T-cell (primary cell): ENCODE measurements at regions not wholly inside any gene's neighbourhood (a gene's known extent, or its start where the extent isn't known, plus 50 kb on each side); places are given as distances from the start of the nearest gene placed in this dataset.

Experiments
- ATAC-seq, 4 experiments: fragments of 200-7000 bp in 3 of 4; fragments of 150-1000 bp in 1 of 4; cut with Tn5 transposase; replicated peaks in 1 of 4; 1 replicate in 3 of 4; 2 replicates in 1 of 4; pipeline ENCODE4 v1.10.0; 2021; ENCODE audit warnings: moderate library complexity in 3 of 4, mild to moderate bottlenecking in 2 of 4, moderate number of reproducible peaks in 1 of 4
- CTCF ChIA-PET, 2 donors: fragments of 300-600 bp; sonication (Branson Sonifier 250); formaldehyde crosslinking; loops; one replicate each; lab custom pipeline; 2022; ENCODE audit warnings: antibody characterized with exemption in 2 of 2; lab: Charles Lee
- POLR2A ChIA-PET, 2 donors: fragments of 300-600 bp; sonication (Branson Sonifier 250); formaldehyde crosslinking; loops; one replicate each; lab custom pipeline; 2022; ENCODE audit warnings: antibody characterized with exemption in 2 of 2; lab: Charles Lee
- DNase-seq, 35 experiments: peaks; one replicate each; pipeline versions ENCODE4 v3.0.0 to v3.0.0-alpha.2; 2013 to 2023
- H3K27ac ChIP-seq: one replicate; pipeline ENCODE4 v1.5.1; 2013; ENCODE audit warnings: low read length
- H3K27me3 ChIP-seq, 2 experiments: replicated peaks in 1 of 2; 1 replicate in 1 of 2; 2 replicates in 1 of 2; pipeline versions ENCODE4 v1.6.1 to v1.7.0; 2013; ENCODE audit warnings: low read length in 1 of 2, mixed read lengths in 1 of 2; ENCODE audit not compliant: control insufficient read depth in 2 of 2, insufficient read depth in 2 of 2; ENCODE audit errors: extremely low read depth in 1 of 2
- H3K36me3 ChIP-seq, 2 donors: 1 replicate in 1 of 2; 2 replicates in 1 of 2; pipeline versions ENCODE4 v1.6.1 to v1.7.0; 2013; ENCODE audit warnings: low read length in 1 of 2; ENCODE audit not compliant: control insufficient read depth in 2 of 2, insufficient read depth in 1 of 2; ENCODE audit errors: extremely low read depth in 1 of 2
- H3K4me1 ChIP-seq, 2 experiments: 1 replicate in 1 of 2; 2 replicates in 1 of 2; pipeline versions ENCODE4 v1.6.1 to v1.7.0; 2013; ENCODE audit warnings: low read length in 2 of 2, mixed read lengths in 1 of 2; ENCODE audit not compliant: insufficient read depth in 2 of 2, control insufficient read depth in 1 of 2; ENCODE audit errors: extremely low read depth in 1 of 2
- H3K4me3 ChIP-seq, 2 donors: 1 replicate in 1 of 2; 2 replicates in 1 of 2; pipeline versions ENCODE4 v1.5.1 to v1.7.0; 2013; ENCODE audit warnings: mild to moderate bottlenecking in 2 of 2, low read length in 1 of 2, moderate library complexity in 1 of 2; ENCODE audit not compliant: control insufficient read depth in 1 of 2; ENCODE audit errors: extremely low read depth in 1 of 2
- H3K9me3 ChIP-seq: 2 replicates; pipeline ENCODE4 v1.7.0; 2013
- H3K27ac Mint-ChIP-seq, 2 donors: one replicate each; pipeline ENCODE4 v1.8.0; 2020 to 2021; ENCODE audit warnings: mild to moderate bottlenecking in 2 of 2, mixed read lengths in 2 of 2
- H3K27me3 Mint-ChIP-seq, 2 donors: one replicate each; pipeline ENCODE4 v1.8.0; 2021 to 2022; ENCODE audit warnings: mixed read lengths in 2 of 2
- H3K36me3 Mint-ChIP-seq: one replicate; pipeline ENCODE4 v1.8.0; 2021; ENCODE audit warnings: mixed read lengths
- H3K4me1 Mint-ChIP-seq, 3 donors: one replicate each; pipeline ENCODE4 v1.8.0; 2020 to 2022; ENCODE audit warnings: mixed read lengths in 3 of 3, mild to moderate bottlenecking in 1 of 3
- H3K4me3 Mint-ChIP-seq, 3 donors: one replicate each; pipeline ENCODE4 v1.8.0; 2020 to 2022; ENCODE audit warnings: mild to moderate bottlenecking in 3 of 3, mixed read lengths in 3 of 3, moderate library complexity in 3 of 3
- H3K9me3 Mint-ChIP-seq, 3 donors: one replicate each; pipeline ENCODE4 v1.8.0; 2020 to 2022; ENCODE audit warnings: mixed read lengths in 3 of 3
- WGBS: methylation state at CpG from one replicate; pipeline ENCODE4 v1.1.5; 2013; ENCODE audit warnings: missing lambda C conversion rate; ENCODE audit not compliant: insufficient coverage; 5-methylcytosine and 5-hydroxymethylcytosine counted together

GRCh38 chr15:95108673-95109072, 877.3 kb downstream of the MCTP2 start:
- ATAC-seq (no peak), DNase-seq (no peak)
- Histone ChIP-seq H3K4me3 (no peak overlapping the region), H3K27me3 (no peaks in the 10 kb centered on the region), H3K27ac (no peak overlapping the region), H3K4me1 (no peaks in the 10 kb centered on the region), H3K36me3 (no peaks in the 10 kb centered on the region), H3K9me3 (no peaks in the 10 kb centered on the region)
- Mint-ChIP-seq H3K27ac (no peak overlapping the region), H3K9me3 (peaks cover 0 to 2% (median 0%) of the 10 kb centered on the region in 3 donors), H3K4me1 (no peaks in the 10 kb centered on the region), H3K4me3 (no peak overlapping the region), H3K27me3 (no peaks in the 10 kb centered on the region), H3K36me3 (no peaks in the 10 kb centered on the region)
- POLR2A ChIA-PET, result no interaction called here
- WGBS, result no CpG with 5 or more reads among the region's 3 CpGs
- CTCF ChIA-PET, result no interaction called here

DNA sequence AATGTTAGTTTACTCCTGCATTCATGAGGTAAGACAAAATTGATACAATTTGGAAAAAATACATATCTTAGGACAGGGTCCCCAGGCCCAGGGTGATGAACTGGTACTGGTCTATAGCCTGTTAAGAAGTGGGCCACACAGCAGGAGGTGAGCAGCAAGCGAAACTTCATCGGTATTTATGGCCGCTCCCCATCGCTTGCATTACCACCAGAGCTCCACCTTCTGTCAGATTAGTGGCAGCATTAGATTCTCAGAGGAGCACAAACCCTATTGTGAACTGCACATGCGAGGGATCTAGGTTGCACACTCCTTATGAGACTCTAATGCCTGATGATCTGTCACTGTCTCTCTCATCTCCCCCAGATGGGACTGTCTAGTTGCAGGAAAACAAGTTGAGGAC, 880.6 kb downstream of the MCTP2 start:
- Histone ChIP-seq H3K36me3 (no peaks in the 10 kb centered on the region), H3K27me3 (no peaks in the 10 kb centered on the region), H3K4me1 (no peaks in the 10 kb centered on the region), H3K27ac (no peak overlapping the region), H3K9me3 (no peaks in the 10 kb centered on the region), H3K4me3 (no peak overlapping the region)
- 96% methylated on average over 3 of the region's 5 CpGs for WGBS
- CTCF ChIA-PET, result no interaction called here
- Mint-ChIP-seq H3K27ac (no peak overlapping the region), H3K9me3 (no peaks in the 10 kb centered on the region), H3K4me3 (no peak overlapping the region), H3K36me3 (no peaks in the 10 kb centered on the region), H3K4me1 (no peaks in the 10 kb centered on the region), H3K27me3 (no peaks in the 10 kb centered on the region)
- POLR2A ChIA-PET, result no interaction called here
- no peak for ATAC-seq
- no peak for DNase-seq

- POLR2A ChIA-PET, result no interaction called here
- no CpG with 5 or more reads among the region's 1 CpG for WGBS
- no peak for ATAC-seq
- DNase-seq, result no peak
- Mint-ChIP-seq H3K9me3 (no peaks in the 10 kb centered on the region), H3K27ac (no peak overlapping the region), H3K4me1 (no peaks in the 10 kb centered on the region), H3K27me3 (no peaks in the 10 kb centered on the region), H3K36me3 (no peaks in the 10 kb centered on the region), H3K4me3 (no peak overlapping the region)
- CTCF ChIA-PET, result no interaction called here
- no peaks in the 10 kb centered on the region for H3K36me3 ChIP-seq
- H3K4me1 ChIP-seq, result no peaks in the 10 kb centered on the region
- no peak overlapping the region for H3K4me3 ChIP-seq
- no peaks in the 10 kb centered on the region for H3K9me3 ChIP-seq
- H3K27me3 ChIP-seq, result no peaks in the 10 kb centered on the region
- H3K27ac ChIP-seq, result no peak overlapping the region
These were observed 881.7 kb downstream of the MCTP2 start for GRCh38 chr15:95113041-95113440.

GRCh38 chr15:95119041-95119610, 887.8 kb downstream of the MCTP2 start:
- H3K4me3 ChIP-seq, result no peak overlapping the region
- ChIA-PET POLR2A (no interaction called here), CTCF (no interaction called here)
- H3K9me3 ChIP-seq, result no peaks in the 10 kb centered on the region
- no peaks in the 10 kb centered on the region for H3K27me3 Mint-ChIP-seq
- H3K36me3 ChIP-seq, result no peaks in the 10 kb centered on the region
- no peak for DNase-seq
- H3K27ac ChIP-seq, result no peak overlapping the region
- no peaks in the 10 kb centered on the region for H3K4me1 ChIP-seq
- H3K27ac Mint-ChIP-seq, result no peak overlapping the region
- no peaks in the 10 kb centered on the region for H3K36me3 Mint-ChIP-seq
- peaks cover 0 to 3% (median 0%) of the 10 kb centered on the region in 3 donors for H3K9me3 Mint-ChIP-seq
- no peaks in the 10 kb centered on the region for H3K27me3 ChIP-seq
- no peaks in the 10 kb centered on the region for H3K4me1 Mint-ChIP-seq
- no peak for ATAC-seq
- no peak overlapping the region for H3K4me3 Mint-ChIP-seq
- WGBS, result 85% methylated on average over 4 of the region's 4 CpGs

GRCh38 chr15:95120595-95120994, 889.2 kb downstream of the MCTP2 start:
- peaks cover 0 to 2% of the 10 kb centered on the region in 2 donors for H3K27me3 Mint-ChIP-seq
- Histone ChIP-seq H3K27ac (no peak overlapping the region), H3K27me3 (no peaks in the 10 kb centered on the region), H3K9me3 (no peaks in the 10 kb centered on the region), H3K4me1 (no peaks in the 10 kb centered on the region), H3K36me3 (no peaks in the 10 kb centered on the region), H3K4me3 (no peak overlapping the region)
- no peak for DNase-seq
- no peak for ATAC-seq
- 92% methylated on average over 2 of the region's 3 CpGs for WGBS
- POLR2A ChIA-PET, result no interaction called here
- no peaks in the 10 kb centered on the region for H3K36me3 Mint-ChIP-seq
- no peak overlapping the region for H3K4me3 Mint-ChIP-seq
- CTCF ChIA-PET, result no interaction called here
- H3K9me3 Mint-ChIP-seq, result peaks cover 0 to 3% (median 0%) of the 10 kb centered on the region in 3 donors
- no peaks in the 10 kb centered on the region for H3K4me1 Mint-ChIP-seq
- no peak overlapping the region for H3K27ac Mint-ChIP-seq

- POLR2A ChIA-PET, result no interaction called here
- ATAC-seq (no peak), DNase-seq (no peak)
- Mint-ChIP-seq H3K4me1 (no peaks in the 10 kb centered on the region), H3K27me3 (peaks cover 0 to 2% of the 10 kb centered on the region in 2 donors), H3K27ac (no peak overlapping the region), H3K9me3 (peaks cover 0 to 3% (median 0%) of the 10 kb centered on the region in 3 donors), H3K36me3 (no peaks in the 10 kb centered on the region), H3K4me3 (no peak overlapping the region)
- no peaks in the 10 kb centered on the region for H3K4me1 ChIP-seq
- H3K27ac ChIP-seq, result no peak overlapping the region
- H3K4me3 ChIP-seq, result no peak overlapping the region
- H3K9me3 ChIP-seq, result no peaks in the 10 kb centered on the region
- no peaks in the 10 kb centered on the region for H3K27me3 ChIP-seq
- WGBS, result 100% methylated on average over 1 of the region's 1 CpG
- CTCF ChIA-PET, result no interaction called here
- no peaks in the 10 kb centered on the region for H3K36me3 ChIP-seq
These were observed 889.8 kb downstream of the MCTP2 start for GRCh38 chr15:95121191-95121590.

DNA sequence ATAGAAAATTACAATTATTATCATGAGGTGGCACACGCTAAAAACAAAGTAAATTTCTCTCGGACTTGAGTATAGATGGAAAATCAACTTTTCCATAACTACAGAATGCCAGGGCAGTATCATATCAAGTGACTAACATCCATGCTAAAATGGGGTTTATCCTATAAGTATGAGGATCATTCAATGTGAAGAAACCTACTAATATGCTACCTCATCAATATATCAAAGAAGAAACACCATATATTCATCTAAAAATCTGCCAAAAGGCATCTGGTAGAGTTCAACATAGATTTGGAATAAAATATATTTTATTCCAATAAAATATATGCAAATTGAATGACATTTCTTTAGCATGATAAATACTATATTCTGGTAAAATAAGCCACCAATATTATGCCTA, 894.4 kb downstream of the MCTP2 start:
- ATAC-seq (no peak), DNase-seq (no peak)
- Mint-ChIP-seq H3K4me1 (no peaks in the 10 kb centered on the region), H3K27me3 (peaks cover 1 to 2% of the 10 kb centered on the region in 2 donors), H3K27ac (no peak overlapping the region), H3K4me3 (no peak overlapping the region), H3K9me3 (no peaks in the 10 kb centered on the region), H3K36me3 (no peaks in the 10 kb centered on the region)
- H3K36me3 ChIP-seq, result no peaks in the 10 kb centered on the region
- H3K4me3 ChIP-seq, result no peak overlapping the region
- no peaks in the 10 kb centered on the region for H3K27me3 ChIP-seq
- H3K9me3 ChIP-seq, result no peaks in the 10 kb centered on the region
- CTCF ChIA-PET, result interaction anchor here in 1 of 2 donors (0.7 kb wide), 1 partner anchor 26 kb away, joined by 4 read pairs; no protein-coding TSS in a partner anchor
- WGBS, result no CpG with 5 or more reads among the region's 2 CpGs
- no peak overlapping the region for H3K27ac ChIP-seq
- POLR2A ChIA-PET, result no interaction called here
- H3K4me1 ChIP-seq, result no peaks in the 10 kb centered on the region
